Loucy (cell line): ENCODE measurements at regions not wholly inside any gene's neighbourhood (a gene's known extent, or its start where the extent isn't known, plus 50 kb on each side); places are given as distances from the start of the nearest gene placed in this dataset.

Experiments
- H2AFZ ChIP-seq: fragments of 200-600 bp; sonication (generic); 2 replicates; pipeline ENCODE4 v1.6.0; 2016; ENCODE audit warnings: antibody characterized with exemption, mild to moderate bottlenecking, low read length, moderate library complexity
- H3F3A ChIP-seq: fragments of 200-600 bp; 2 replicates; pipeline ENCODE4 v1.6.0; 2016; ENCODE audit warnings: antibody characterized with exemption, low read depth, mild to moderate bottlenecking
- H3K27me3 ChIP-seq: fragments of 200-600 bp; sonication (generic); 2 replicates; pipeline ENCODE4 v1.6.1; 2014; ENCODE audit warnings: low read length, mild to moderate bottlenecking; ENCODE audit not compliant: insufficient read depth, poor library complexity, severe bottlenecking
- H3K36me3 ChIP-seq: fragments of 200-600 bp; sonication (generic); 2 replicates; pipeline ENCODE4 v1.6.1; 2016; ENCODE audit warnings: low read length; ENCODE audit not compliant: insufficient read depth
- H3K4me1 ChIP-seq: fragments of 200-600 bp; sonication (generic); 2 replicates; pipeline ENCODE4 v1.5.1; 2014; ENCODE audit warnings: low read length, mild to moderate bottlenecking; ENCODE audit not compliant: insufficient read depth, poor library complexity, severe bottlenecking
- H3K4me2 ChIP-seq: fragments of 200-600 bp; sonication (generic); 2 replicates; pipeline ENCODE4 v1.6.0; 2014; ENCODE audit warnings: antibody characterized with exemption, low read length, low read depth, mild to moderate bottlenecking; ENCODE audit not compliant: poor library complexity, severe bottlenecking
- H3K4me3 ChIP-seq: fragments of 200-600 bp; sonication (generic); 2 replicates; pipeline ENCODE4 v1.5.1; 2014; ENCODE audit warnings: low read length, mild to moderate bottlenecking, mixed read lengths; ENCODE audit not compliant: poor library complexity, severe bottlenecking
- H3K79me2 ChIP-seq: fragments of 200-600 bp; sonication (generic); 2 replicates; pipeline ENCODE4 v1.6.1; 2014; ENCODE audit warnings: low read length; ENCODE audit not compliant: insufficient read depth
- H3K9ac ChIP-seq: fragments of 200-600 bp; sonication (generic); 2 replicates; pipeline ENCODE4 v1.6.0; 2014; ENCODE audit warnings: mild to moderate bottlenecking, low read depth, low read length, moderate library complexity; ENCODE audit not compliant: poor library complexity, severe bottlenecking
- H3K9me2 ChIP-seq: fragments of 200-600 bp; sonication (generic); replicated peaks from 2 replicates; pipeline ENCODE4 v1.6.1; 2016; ENCODE audit warnings: low read depth, low read length, mixed read lengths
- H3K9me3 ChIP-seq: fragments of 200-600 bp; sonication (generic); 2 replicates; pipeline ENCODE4 v1.6.1; 2014; ENCODE audit warnings: mild to moderate bottlenecking, antibody characterized with exemption, low read length, low read depth; ENCODE audit not compliant: insufficient read depth
- H4K20me1 ChIP-seq: fragments of 200-600 bp; sonication (generic); 2 replicates; pipeline ENCODE4 v1.6.0; 2014; ENCODE audit warnings: antibody characterized with exemption, low read length, mild to moderate bottlenecking; ENCODE audit not compliant: insufficient read depth, poor library complexity, severe bottlenecking
- CTCF ChIP-seq: fragments of 200-600 bp; sonication (generic); conservative IDR thresholded peaks from 2 replicates; pipeline ENCODE4 v1.5.1; 2014; ENCODE audit warnings: mild to moderate bottlenecking, antibody characterized with exemption, low read length
- EZH2phosphoT487 ChIP-seq: fragments of 200-600 bp; IDR thresholded peaks from 2 replicates; pipeline ENCODE4 v1.6.1; 2018; ENCODE audit warnings: antibody characterized with exemption, mild to moderate bottlenecking, moderate library complexity, borderline replicate concordance

- TF ChIP-seq CTCF (no peak), EZH2phosphoT487 (no peak)
- no peaks in the 10 kb centered on the region for H3K9me2 ChIP-seq
- H3K4me1 ChIP-seq = no peaks in the 10 kb centered on the region
- no peaks in the 10 kb centered on the region for H3K27me3 ChIP-seq
- H4K20me1 ChIP-seq = no peaks in the 10 kb centered on the region
- no peak overlapping the region for H3K4me3 ChIP-seq
- H3K79me2 ChIP-seq = no peaks in the 10 kb centered on the region
- no peaks in the 10 kb centered on the region for H3K9me3 ChIP-seq
- H2AFZ ChIP-seq = no peak overlapping the region
- no peaks in the 10 kb centered on the region for H3K36me3 ChIP-seq
- no peaks in the 10 kb centered on the region for H3F3A ChIP-seq
- no peak overlapping the region for H3K4me2 ChIP-seq
- no peak overlapping the region for H3K9ac ChIP-seq
These were observed 69.3 kb upstream of the SNTG2 start for GRCh38 chr2:881204-881918.

- Histone ChIP-seq H3K4me1 (no peaks in the 10 kb centered on the region), H3K4me2 (no peak overlapping the region), H3K4me3 (no peak overlapping the region), H3F3A (no peaks in the 10 kb centered on the region), H3K79me2 (no peaks in the 10 kb centered on the region), H3K27me3 (no peaks in the 10 kb centered on the region), H4K20me1 (no peaks in the 10 kb centered on the region), H3K9me2 (no peaks in the 10 kb centered on the region), H3K9ac (no peak overlapping the region), H3K9me3 (no peaks in the 10 kb centered on the region), H3K36me3 (no peaks in the 10 kb centered on the region), H2AFZ (no peak overlapping the region)
- TF ChIP-seq EZH2phosphoT487 (no peak), CTCF (no peak)
These were observed 70.3 kb upstream of the SNTG2 start for GRCh38 chr2:880201-880970.

GRCh38 chr2:879540-879939, 71.1 kb upstream of the SNTG2 start:
- H2AFZ ChIP-seq = no peak overlapping the region
- no peaks in the 10 kb centered on the region for H3K36me3 ChIP-seq
- no peak overlapping the region for H3K4me3 ChIP-seq
- no peaks in the 10 kb centered on the region for H3K79me2 ChIP-seq
- no peaks in the 10 kb centered on the region for H3K9me2 ChIP-seq
- no peaks in the 10 kb centered on the region for H3K27me3 ChIP-seq
- H4K20me1 ChIP-seq = no peaks in the 10 kb centered on the region
- H3K4me2 ChIP-seq = no peak overlapping the region
- no peak overlapping the region for H3K9ac ChIP-seq
- H3K4me1 ChIP-seq = no peaks in the 10 kb centered on the region
- H3K9me3 ChIP-seq = no peaks in the 10 kb centered on the region
- TF ChIP-seq CTCF (no peak), EZH2phosphoT487 (no peak)
- H3F3A ChIP-seq = no peaks in the 10 kb centered on the region
